Astrocyte of the cerebellum (primary cell): ENCODE measurements at regions not wholly inside any gene's neighbourhood (a gene's known extent, or its start where the extent isn't known, plus 50 kb on each side); places are given as distances from the start of the nearest gene placed in this dataset.

Experiments
- DNase-seq: peaks from one replicate; pipeline ENCODE4 v3.0.0-alpha.2; 2011; ENCODE audit warnings: low read depth
- H3K4me3 ChIP-seq: 2 replicates; pipeline ENCODE4 v1.5.1; 2011; ENCODE audit warnings: mild to moderate bottlenecking, low read depth, low read length, moderate library complexity
- in situ Hi-C: cut with HindIII; loops from 2 replicates; pipeline ENCODE4 v1.10.0; 2017; ENCODE audit warnings: low sequenced_read_pairs
- TF ChIP-seq, protein P1 (sequence below): IDR thresholded peaks from 2 replicates; pipeline ENCODE4 v1.5.1; 2012; ENCODE audit warnings: low read length, low read depth, moderate library complexity, mild to moderate bottlenecking; ENCODE audit errors: missing control alignments

DNA sequence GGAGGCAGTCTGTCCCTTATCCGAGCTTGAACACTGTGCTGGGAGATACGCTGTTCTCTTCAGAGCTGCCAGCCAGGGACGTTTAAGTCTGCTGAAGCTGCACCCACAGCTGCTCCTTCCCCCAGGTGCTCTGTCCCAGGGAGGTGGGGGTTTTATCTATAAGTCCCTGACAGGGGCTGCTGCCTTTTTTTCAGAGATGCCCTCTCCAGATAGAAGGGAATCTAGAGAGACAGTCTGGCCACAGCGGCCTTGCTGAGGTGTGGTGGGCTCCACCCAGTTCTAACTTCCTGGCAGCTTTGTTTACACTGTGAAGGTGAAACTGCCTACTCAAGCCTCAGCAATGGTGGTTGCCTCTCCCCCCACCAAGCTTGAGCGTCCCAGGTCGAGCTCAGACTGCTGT, 319.9 kb upstream of the GRM7 start:
- H3K4me3 ChIP-seq, result no peak overlapping the region
- TF ChIP-seq, protein P1, sequence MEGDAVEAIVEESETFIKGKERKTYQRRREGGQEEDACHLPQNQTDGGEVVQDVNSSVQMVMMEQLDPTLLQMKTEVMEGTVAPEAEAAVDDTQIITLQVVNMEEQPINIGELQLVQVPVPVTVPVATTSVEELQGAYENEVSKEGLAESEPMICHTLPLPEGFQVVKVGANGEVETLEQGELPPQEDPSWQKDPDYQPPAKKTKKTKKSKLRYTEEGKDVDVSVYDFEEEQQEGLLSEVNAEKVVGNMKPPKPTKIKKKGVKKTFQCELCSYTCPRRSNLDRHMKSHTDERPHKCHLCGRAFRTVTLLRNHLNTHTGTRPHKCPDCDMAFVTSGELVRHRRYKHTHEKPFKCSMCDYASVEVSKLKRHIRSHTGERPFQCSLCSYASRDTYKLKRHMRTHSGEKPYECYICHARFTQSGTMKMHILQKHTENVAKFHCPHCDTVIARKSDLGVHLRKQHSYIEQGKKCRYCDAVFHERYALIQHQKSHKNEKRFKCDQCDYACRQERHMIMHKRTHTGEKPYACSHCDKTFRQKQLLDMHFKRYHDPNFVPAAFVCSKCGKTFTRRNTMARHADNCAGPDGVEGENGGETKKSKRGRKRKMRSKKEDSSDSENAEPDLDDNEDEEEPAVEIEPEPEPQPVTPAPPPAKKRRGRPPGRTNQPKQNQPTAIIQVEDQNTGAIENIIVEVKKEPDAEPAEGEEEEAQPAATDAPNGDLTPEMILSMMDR, result no peak
- in situ Hi-C loops, result no loop called here
- no peak for DNase-seq

DNA sequence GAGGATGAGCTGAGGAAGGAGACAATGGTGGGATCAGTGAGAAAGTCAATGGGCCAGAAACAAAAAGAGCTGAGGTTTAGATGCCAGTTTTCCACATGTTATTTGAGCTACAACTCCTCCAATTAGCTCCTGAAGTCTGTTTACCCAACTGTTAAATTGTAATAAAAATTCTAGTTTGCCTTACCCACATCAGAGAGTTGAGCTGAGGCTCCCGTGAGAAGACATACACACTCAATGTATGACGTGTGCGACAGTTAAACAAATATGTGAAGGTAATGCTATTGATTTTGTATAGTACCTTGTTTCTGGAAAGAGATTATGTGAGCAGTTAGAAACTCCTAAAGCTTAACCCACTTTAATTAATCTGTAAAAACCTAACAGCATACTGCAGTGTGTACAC, 318.1 kb upstream of the GRM7 start:
- H3K4me3 ChIP-seq, result no peak overlapping the region
- TF ChIP-seq, protein P1, result no peak
- no peak for DNase-seq
- in situ Hi-C loops, result no loop called here

DNA sequence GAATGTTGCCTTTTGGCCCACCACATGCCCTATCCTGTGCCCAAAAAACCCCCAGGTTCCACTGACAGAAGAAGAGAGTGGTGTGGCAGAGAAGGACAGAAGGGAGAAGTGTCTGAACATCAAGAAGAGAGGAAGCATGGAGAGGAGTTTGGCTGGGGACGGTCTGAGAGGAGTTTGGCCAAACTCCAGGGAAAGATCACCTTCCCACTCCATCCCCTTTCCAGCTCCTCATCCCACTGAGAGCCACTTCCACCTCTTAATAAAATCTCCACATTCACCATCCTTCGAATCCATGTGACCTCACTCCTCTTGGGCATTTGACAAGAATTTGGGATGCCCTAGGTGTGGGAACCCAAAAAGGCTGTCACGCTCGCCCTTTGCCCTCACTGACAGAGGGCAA, 311.6 kb upstream of the GRM7 start:
- in situ Hi-C loops, result no loop called here
- DNase-seq, result no peak
- TF ChIP-seq, protein P1, result no peak

DNA sequence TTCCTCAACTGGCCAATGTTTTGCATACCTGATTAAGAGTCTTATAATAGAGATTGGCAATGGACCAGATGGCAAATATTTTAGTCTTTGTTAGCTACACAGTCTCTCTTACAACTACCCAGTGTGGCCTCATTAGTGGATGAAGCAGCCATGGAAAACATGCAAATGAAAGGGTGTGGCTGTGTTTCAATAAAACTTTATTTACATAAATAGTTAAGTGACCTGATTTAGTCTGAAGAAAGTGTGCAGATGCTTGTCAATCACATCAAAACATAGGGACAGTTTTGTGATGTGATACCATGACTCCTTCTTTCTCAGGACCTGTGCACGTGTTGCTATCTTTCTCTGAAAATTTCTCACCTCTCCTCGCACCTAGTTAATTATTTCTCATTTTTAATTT, 309.8 kb upstream of the GRM7 start:
- no peak overlapping the region for H3K4me3 ChIP-seq
- TF ChIP-seq, protein P1, result no peak
- in situ Hi-C loops, result no loop called here
- no peak for DNase-seq

More for the DNA sequence above, 311.6 kb upstream of the GRM7 start:
- no peak overlapping the region for H3K4me3 ChIP-seq

DNA sequence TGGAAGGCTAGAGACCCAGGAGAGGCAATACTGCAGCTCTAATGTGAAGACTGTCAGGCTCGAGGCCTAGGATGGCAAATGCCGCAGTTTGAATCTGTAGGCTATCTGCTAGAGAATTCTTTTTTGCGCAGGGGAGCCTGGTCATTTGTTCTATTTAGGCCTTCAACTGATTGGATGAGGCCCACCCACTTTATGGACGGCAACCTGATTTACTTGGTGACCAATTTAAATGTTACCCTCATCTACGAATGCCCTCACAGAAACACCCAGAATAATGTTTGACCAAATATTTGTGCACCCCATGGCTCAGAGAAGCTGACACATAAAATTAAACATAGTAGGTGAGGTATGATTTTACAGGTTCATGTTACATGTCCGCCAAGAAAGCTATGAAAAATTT, 300.7 kb upstream of the GRM7 start:
- DNase-seq, result no peak
- TF ChIP-seq, protein P1, result no peak
- no peak overlapping the region for H3K4me3 ChIP-seq
- in situ Hi-C loops, result no loop called here

DNA sequence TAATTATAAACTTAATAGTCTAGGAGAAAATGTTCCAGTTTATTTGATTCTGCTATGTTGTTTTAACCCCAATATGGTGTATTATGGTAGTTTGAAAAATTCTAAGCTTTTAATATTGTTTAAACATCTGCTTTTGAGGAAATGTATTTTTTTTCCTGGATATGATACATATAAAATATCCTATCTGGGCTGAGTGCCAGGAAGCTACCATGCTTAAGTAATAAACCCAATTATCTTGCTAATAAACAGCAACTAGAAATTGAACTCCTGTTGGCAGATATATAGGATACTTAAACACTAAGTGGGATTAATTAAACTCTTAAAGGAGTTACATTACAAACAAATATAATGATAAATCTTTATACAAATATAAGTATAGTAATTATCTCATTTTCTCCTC, 293.7 kb upstream of the GRM7 start:
- TF ChIP-seq, protein P1, result no peak
- in situ Hi-C loops, result no loop called here
- H3K4me3 ChIP-seq, result no peak overlapping the region
- no peak for DNase-seq

DNA sequence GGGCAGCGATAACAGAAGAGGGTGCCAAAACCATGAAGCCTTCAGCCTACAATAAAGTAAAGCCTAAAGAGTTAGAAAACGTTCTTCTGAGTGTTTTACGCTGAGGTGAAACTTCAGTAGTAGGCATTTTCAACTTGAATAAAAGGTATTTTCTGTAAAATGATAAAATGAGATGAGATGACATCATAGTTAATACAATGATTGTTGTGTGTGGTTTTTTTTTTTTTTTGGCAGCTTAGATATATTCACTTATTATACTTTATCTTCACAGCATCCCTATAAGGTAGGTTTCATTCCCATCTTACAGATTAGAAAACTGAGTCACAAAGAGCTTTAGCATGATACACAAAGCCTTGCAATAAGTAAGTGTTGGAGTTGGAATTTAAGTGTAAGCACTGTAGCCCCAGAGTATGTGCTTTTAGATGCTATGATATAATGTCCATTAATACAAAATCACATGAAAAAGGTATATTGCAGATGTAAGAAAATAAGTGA, 291.9 kb upstream of the GRM7 start:
- TF ChIP-seq, protein P1, result no peak
- no peak for DNase-seq
- H3K4me3 ChIP-seq, result no peak overlapping the region
- in situ Hi-C loops, result no loop called here
